GM18870 (cell line): ENCODE measurements at regions not wholly inside any gene's neighbourhood (a gene's known extent, or its start where the extent isn't known, plus 50 kb on each side); places are given as distances from the start of the nearest gene placed in this dataset.

Experiments used
- ATAC-seq: cut with Tn5 transposase; IDR thresholded peaks from one replicate; pipeline ENCODE4 v1.9.1; 2021; ENCODE audit warnings: moderate library complexity; ENCODE audit not compliant: unreplicated experiment

DNA sequence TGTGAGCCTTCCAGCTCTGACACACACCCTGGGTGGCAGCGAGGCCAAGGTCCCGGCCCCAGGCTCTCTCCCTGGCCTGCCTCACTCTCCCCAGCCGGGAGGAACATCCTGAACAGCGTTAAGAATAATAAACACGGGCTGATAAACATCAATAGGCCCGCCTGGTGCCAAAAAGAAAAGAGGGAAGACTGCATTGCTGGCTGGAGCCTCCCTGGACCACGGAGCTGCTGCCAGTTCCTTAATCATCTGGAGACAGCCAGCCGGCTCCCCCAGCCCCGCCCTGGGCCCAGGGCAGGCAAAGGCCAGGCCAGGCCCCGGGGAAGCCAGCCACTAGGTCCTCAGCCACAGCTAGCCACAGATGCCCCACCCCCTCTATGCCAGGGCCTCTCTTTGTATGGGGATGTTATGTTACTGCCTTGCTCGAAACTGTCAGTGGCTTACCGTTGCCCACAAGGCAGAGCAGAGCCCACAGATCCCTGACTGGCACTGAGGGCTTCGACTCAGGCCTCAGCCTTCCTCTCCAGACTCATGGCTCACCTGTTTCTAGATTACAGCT is 293.7 kb downstream of the DYSF start:
- no peak for ATAC-seq

DNA sequence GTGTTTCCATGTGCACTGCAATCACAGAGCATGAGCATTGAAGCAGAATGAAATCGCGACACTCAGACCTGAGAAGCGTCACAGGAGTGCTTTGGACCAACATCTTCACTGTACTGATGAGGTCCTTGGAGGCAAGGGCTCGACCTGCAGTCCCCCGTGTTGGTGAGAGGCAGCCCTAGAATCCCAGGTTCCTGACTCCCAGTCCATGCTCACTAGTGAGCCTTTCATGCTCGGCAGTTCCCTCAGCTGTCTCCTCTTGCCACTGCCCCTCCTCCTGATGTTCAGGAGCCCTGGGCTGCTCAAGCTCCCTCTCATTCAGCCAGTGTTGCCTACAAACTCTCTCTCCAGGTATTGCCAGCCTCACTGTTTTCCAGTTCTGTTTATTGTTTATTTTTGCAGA is 291.4 kb downstream of the DYSF start:
- no peak for ATAC-seq

DNA sequence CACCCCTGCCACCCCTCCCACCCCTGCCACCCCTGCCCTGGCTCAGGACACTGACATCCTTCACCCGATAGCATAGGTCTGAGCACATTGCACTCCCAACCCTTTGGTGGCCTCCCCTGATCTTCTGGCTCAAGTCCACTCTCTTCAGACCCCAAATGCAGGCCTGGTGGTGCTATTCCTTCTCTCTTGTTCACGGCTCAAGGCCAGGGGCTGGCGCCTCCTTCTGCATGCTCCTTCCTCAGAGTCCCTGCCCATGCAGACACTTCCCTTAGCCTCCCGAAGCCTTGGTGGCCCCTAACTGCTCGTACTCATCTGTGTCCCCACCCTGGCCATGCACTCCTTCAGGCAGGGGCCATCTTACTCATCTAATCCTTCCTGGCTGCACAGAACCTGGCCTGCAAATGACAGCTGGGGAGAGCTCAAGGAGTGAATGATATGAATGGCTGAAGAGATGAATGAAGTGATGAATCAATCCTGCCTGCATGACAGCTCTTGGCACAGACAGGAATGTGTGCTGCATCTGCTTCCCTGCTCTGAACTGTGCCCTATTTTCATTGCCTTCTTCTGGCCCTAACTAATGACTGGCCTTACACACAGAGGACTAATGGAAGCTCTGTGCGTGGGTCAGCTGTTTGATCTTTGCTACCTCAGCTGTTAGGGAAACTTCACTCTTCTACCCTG is 290.8 kb downstream of the DYSF start:
- ATAC-seq: no peak

DNA sequence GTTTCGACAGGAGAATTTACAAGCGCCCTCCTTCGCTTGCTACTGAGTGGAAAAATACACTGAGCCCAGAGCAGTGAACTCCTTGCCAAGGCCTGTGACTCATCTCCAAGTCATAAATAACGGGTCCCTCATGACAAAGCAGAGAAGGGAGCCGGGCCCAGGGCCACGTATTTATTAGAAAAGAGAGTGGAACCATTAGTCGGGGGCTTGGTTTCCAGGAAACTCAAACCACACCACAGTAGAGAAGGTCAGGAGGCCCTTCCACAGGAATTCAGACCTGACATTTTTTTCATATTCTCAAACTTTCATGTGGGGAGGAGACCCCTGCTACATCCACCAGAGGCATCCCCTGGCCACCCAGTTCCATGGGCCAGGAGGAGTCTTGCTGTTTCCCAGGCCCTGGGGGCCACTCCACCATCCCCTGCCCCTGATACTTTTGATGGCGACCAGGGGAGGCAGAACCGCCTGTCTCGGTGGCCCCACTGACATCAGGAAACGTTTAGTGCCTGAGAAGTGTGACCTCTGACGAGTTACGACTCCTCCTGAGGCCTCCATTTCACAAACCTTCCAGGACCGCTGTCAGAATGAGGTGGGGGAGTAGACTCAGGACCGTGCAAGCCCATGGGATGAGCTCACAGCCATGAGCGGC is 289.7 kb downstream of the DYSF start:
- no peak for ATAC-seq

DNA sequence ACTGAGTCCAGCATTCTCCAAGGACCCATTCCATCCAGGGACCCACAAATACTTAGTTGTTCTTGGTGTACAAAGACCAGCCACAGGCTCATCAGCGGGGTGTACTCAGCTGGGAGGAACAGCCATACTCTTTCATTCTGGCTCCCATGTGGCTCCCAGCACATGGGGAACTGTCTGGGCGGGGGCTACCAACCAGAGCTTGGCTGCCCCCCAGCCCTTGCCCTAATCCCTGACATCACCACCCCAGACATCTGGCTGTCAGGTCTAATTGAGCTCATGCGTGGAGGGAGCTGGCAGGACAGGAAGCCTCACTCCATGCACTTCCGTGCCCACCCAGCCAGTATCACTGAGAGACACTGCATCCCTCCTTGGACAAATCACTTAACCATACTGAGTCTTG is 283.6 kb downstream of the DYSF start:
- no peak for ATAC-seq

DNA sequence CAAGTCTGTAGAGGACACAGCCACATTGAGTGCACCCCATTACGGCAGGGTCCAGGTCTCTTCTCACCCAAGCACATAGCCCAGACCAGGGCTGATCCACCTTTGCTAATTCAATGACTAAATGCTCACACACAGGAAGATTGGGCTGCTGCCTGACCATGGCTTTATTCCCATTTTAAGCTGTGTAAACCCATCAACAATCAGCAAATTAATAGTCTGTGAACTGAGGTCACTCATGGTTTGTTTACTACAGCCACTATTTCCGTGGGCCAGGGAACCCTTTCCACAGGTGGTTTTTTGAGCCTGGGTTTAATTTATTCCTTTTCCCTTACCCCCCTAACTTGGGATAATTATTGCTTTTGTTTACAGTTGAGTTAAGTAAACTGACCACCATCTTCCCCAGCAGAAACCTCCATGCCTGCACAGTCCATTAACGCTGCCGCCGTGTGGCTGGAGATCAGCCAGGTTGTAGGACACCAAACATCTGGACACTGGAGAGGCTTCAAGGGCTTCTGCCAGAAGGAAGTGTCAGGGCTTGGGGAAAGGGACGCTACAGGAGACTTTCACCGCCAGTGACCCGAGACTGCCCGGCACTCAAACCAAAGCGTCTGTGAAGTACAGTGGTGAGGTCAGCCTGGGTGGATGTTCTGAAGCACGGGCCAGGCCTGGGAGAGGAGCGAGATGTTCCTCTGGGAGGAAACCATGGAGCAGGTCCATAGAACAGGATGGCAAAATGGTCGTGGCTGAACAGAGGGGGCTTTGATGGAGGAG is 282.9 kb downstream of the DYSF start:
- no peak for ATAC-seq
